ENCODE measurements at regions not wholly inside any gene's neighbourhood (a gene's known extent, or its start where the extent isn't known, plus 50 kb on each side); places are given as distances from the start of the nearest gene placed in this dataset.
"Not testable (repeated sequence)": the region's sequence is repeated elsewhere in the genome, so short reads cannot be mapped to it uniquely, and the experiment has no call there.

DNA sequence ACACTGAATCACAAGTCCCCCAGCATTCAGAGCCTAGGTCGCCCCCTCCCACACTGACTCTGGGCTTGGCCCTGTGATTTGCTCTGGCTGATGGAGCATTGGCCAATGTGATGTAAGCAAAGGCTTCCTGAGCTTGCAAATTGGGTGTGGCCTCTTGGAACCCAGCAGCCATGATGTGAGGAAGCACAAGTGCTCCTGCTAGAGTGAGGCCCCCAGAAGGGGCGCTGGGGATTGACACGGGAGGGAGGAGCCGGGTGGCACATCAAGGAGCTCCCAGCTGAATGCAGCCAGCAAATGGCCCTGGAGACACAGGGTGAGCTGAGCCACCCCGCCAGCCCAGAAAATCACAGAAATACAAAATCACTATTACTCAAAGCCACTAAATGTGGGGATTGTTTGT lies 308.5 kb downstream of the C16orf95 start:
- DNase-seq = no peak

GRCh38 chr16:87012954-87013938 lies 303.9 kb downstream of the C16orf95 start:
- no peak for DNase-seq

DNA sequence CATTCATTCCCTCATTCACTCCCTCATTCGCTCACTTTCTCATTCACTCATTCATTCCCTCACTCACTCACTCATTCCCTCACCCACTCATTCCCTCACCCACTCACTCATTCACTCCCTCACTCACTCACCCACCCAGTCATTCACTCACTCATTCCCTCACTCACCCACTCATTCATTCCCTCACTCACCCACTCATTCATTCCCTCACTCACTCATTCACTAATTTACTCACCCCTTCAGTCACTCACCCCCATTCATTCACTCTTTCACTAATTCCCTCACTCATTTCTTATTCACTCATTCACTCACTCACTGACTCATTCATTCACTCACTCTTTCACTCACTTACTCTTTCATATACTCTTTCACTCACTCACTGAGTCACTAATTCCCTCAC lies 303.1 kb downstream of the C16orf95 start:
- DNase-seq = no peak

DNA sequence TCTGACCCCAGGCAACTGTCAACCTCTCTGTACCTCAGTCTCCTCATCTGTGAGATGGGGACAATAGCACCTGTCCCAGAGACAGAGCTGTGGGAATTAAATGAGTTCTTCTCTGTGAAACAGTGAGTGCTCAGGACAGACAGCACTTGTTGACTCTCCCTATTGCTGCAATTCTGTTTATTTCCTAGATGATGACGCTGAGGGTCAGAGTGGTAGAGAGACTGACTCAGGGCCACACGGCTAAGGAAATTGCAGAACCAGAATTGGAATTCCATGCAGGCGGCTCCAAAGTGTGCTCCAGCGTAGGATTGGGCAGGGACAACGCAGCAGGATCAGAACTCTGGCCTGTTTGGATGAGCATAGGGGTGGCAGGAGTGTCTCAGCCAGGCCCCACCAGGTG lies 302.2 kb downstream of the C16orf95 start:
- DNase-seq = no peak

GRCh38 chr16:87016046-87017035 lies 300.9 kb downstream of the C16orf95 start:
- no peak for DNase-seq

GRCh38 chr16:87017371-87018012 lies 299.7 kb downstream of the C16orf95 start:
- DNase-seq = no peak

- DNase-seq = no peak
These were observed 291.5 kb downstream of the C16orf95 start for GRCh38 chr16:87025676-87026075.

- DNase-seq = no peak
These were observed 290.1 kb downstream of the C16orf95 start for GRCh38 chr16:87027056-87027616.

GRCh38 chr16:87028481-87029320 lies 288.5 kb downstream of the C16orf95 start:
- DNase-seq = no peak

- DNase-seq = no peak
These were observed 284.6 kb downstream of the C16orf95 start for GRCh38 chr16:87032554-87032953.

DNA sequence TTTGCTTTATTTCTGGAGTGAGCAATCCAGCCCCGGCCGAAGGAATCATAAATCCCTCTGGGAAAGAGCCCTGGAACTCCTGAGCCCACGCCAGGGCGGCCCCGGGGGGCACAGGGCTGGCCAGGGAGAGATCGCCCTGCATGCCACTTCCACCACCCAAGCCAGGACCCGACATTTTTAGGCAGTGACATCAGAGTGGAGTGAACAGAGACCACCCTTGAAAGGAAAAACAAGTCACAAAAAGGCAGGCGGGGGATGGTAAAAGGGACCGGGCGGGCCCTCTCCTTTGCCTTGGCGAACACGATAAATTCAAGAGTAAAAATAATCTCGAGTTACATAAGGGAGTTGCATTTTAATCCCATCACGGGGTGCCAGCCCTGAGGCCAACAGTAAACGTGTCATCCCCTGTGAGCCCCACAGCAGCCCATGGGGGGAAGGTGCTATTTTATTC lies 284.1 kb downstream of the C16orf95 start:
- no peak for DNase-seq

GRCh38 chr16:87033541-87034300 lies 283.5 kb downstream of the C16orf95 start:
- DNase-seq = no peak

- DNase-seq = no peak
These were observed 282.9 kb downstream of the C16orf95 start for GRCh38 chr16:87034317-87034716.

GRCh38 chr16:87035053-87035452 lies 282.1 kb downstream of the C16orf95 start:
- no peak for DNase-seq

- DNase-seq = no peak
These were observed 280.2 kb downstream of the C16orf95 start for GRCh38 chr16:87037012-87037411.

GRCh38 chr16:87038528-87038927 lies 278.7 kb downstream of the C16orf95 start:
- DNase-seq = not testable (repeated sequence)

- DNase-seq = no peak
These were observed 276.7 kb downstream of the C16orf95 start for GRCh38 chr16:87040169-87041117.

- DNase-seq = no peak
These were observed 275.9 kb downstream of the C16orf95 start for GRCh38 chr16:87041286-87041685.

GRCh38 chr16:87042551-87043230 lies 274.5 kb downstream of the C16orf95 start:
- DNase-seq = no peak
